Activated naive CD8-positive, alpha-beta T cell treated with anti-CD3 and anti-CD28 coated beads, Interleukin-2, amount 10 ng/mL, durations not matched to agents 7 days and 5 days (primary cell): ENCODE measurements at regions not wholly inside any gene's neighbourhood (a gene's known extent, or its start where the extent isn't known, plus 50 kb on each side); places are given as distances from the start of the nearest gene placed in this dataset.
"Not testable (repeated sequence)": the region's sequence is repeated elsewhere in the genome, so short reads cannot be mapped to it uniquely, and the experiment has no call there.

ENCODE experiments used
- ATAC-seq: fragments of 150-1000 bp; cut with Tn5 transposase; one replicate; pipeline ENCODE4 v1.10.0; 2021; ENCODE audit warnings: low read depth, moderate library complexity
- POLR2A ChIA-PET: fragments of 350-600 bp; sonication (Branson Sonifier 250); formaldehyde crosslinking; loops from one replicate; lab custom pipeline; 2021; ENCODE audit warnings: antibody characterized with exemption; lab: Charles Lee
- DNase-seq: peaks from one replicate; pipeline ENCODE4 v3.0.0; 2021
- H3K27ac Mint-ChIP-seq: one replicate; pipeline ENCODE4 v1.8.0; 2022; ENCODE audit warnings: mild to moderate bottlenecking, mixed read lengths
- H3K27me3 Mint-ChIP-seq: one replicate; pipeline ENCODE4 v1.8.0; 2022; ENCODE audit warnings: mild to moderate bottlenecking, moderate library complexity, mixed read lengths
- H3K36me3 Mint-ChIP-seq: one replicate; pipeline ENCODE4 v1.8.0; 2021; ENCODE audit warnings: mild to moderate bottlenecking, mixed read lengths
- H3K4me1 Mint-ChIP-seq: one replicate; pipeline ENCODE4 v1.8.0; 2021; ENCODE audit warnings: mixed read lengths
- H3K4me3 Mint-ChIP-seq: one replicate; pipeline ENCODE4 v1.8.0; 2022; ENCODE audit warnings: mild to moderate bottlenecking, moderate library complexity, mixed read lengths
- H3K9me3 Mint-ChIP-seq: one replicate; pipeline ENCODE4 v1.8.0; 2021; ENCODE audit warnings: mixed read lengths

GRCh38 chr3:75285531-75286148, 378.5 kb upstream of the FRG2C start:
- DNase-seq, H3K4me3 Mint-ChIP-seq, H3K27me3 Mint-ChIP-seq, H3K36me3 Mint-ChIP-seq, ATAC-seq, H3K4me1 Mint-ChIP-seq, H3K9me3 Mint-ChIP-seq, H3K27ac Mint-ChIP-seq, POLR2A ChIA-PET: not testable (repeated sequence)

- ATAC-seq, H3K9me3 Mint-ChIP-seq, H3K27me3 Mint-ChIP-seq, H3K4me3 Mint-ChIP-seq, POLR2A ChIA-PET, DNase-seq, H3K4me1 Mint-ChIP-seq, H3K36me3 Mint-ChIP-seq, H3K27ac Mint-ChIP-seq: not testable (repeated sequence)
These were observed 375.1 kb upstream of the FRG2C start for GRCh38 chr3:75288972-75289574.

- DNase-seq: no peak
- Mint-ChIP-seq H3K4me3 (no peak overlapping the region), H3K9me3 (no peaks in the 10 kb centered on the region), H3K27me3 (peaks cover 2% of the 10 kb centered on the region), H3K4me1 (no peaks in the 10 kb centered on the region), H3K36me3 (no peaks in the 10 kb centered on the region), H3K27ac (no peak overlapping the region)
- POLR2A ChIA-PET: no interaction called here
- ATAC-seq: no peak
These were observed 370.0 kb upstream of the FRG2C start for GRCh38 chr3:75294124-75294523.

GRCh38 chr3:75295013-75295412, 369.1 kb upstream of the FRG2C start:
- H3K9me3 Mint-ChIP-seq: no peaks in the 10 kb centered on the region
- no peak overlapping the region for H3K4me3 Mint-ChIP-seq
- ATAC-seq (no peak), DNase-seq (no peak)
- no peak overlapping the region for H3K27ac Mint-ChIP-seq
- POLR2A ChIA-PET: no interaction called here
- H3K36me3 Mint-ChIP-seq: no peaks in the 10 kb centered on the region
- H3K27me3 Mint-ChIP-seq: peaks cover 2% of the 10 kb centered on the region
- H3K4me1 Mint-ChIP-seq: no peaks in the 10 kb centered on the region

- no peak overlapping the region for H3K4me3 Mint-ChIP-seq
- ATAC-seq (no peak), DNase-seq (no peak)
- POLR2A ChIA-PET: no interaction called here
- H3K27me3 Mint-ChIP-seq: peaks cover 2% of the 10 kb centered on the region
- no peak overlapping the region for H3K27ac Mint-ChIP-seq
- no peaks in the 10 kb centered on the region for H3K36me3 Mint-ChIP-seq
- H3K4me1 Mint-ChIP-seq: no peaks in the 10 kb centered on the region
- no peaks in the 10 kb centered on the region for H3K9me3 Mint-ChIP-seq
These were observed 367.3 kb upstream of the FRG2C start for GRCh38 chr3:75296858-75297257.

- no peak for DNase-seq
- H3K4me1 Mint-ChIP-seq: no peaks in the 10 kb centered on the region
- ATAC-seq: no peak
- no peak overlapping the region for H3K4me3 Mint-ChIP-seq
- H3K36me3 Mint-ChIP-seq: no peaks in the 10 kb centered on the region
- peaks cover 2% of the 10 kb centered on the region for H3K27me3 Mint-ChIP-seq
- POLR2A ChIA-PET: no interaction called here
- H3K9me3 Mint-ChIP-seq: no peaks in the 10 kb centered on the region
- no peak overlapping the region for H3K27ac Mint-ChIP-seq
These were observed 363.5 kb upstream of the FRG2C start for GRCh38 chr3:75300606-75301005.

- H3K4me3 Mint-ChIP-seq, H3K27ac Mint-ChIP-seq, H3K27me3 Mint-ChIP-seq, H3K4me1 Mint-ChIP-seq, H3K36me3 Mint-ChIP-seq, POLR2A ChIA-PET, DNase-seq, ATAC-seq, H3K9me3 Mint-ChIP-seq: not testable (repeated sequence)
These were observed 363.1 kb upstream of the FRG2C start for GRCh38 chr3:75301050-75301449.

GRCh38 chr3:75303741-75304140, 360.4 kb upstream of the FRG2C start:
- Mint-ChIP-seq H3K9me3 (no peaks in the 10 kb centered on the region), H3K36me3 (no peaks in the 10 kb centered on the region), H3K4me1 (no peaks in the 10 kb centered on the region), H3K27me3 (peaks cover 2% of the 10 kb centered on the region), H3K4me3 (no peak overlapping the region), H3K27ac (no peak overlapping the region)
- DNase-seq: no peak
- POLR2A ChIA-PET: no interaction called here
- no peak for ATAC-seq

GRCh38 chr3:75305901-75306300, 358.2 kb upstream of the FRG2C start:
- Mint-ChIP-seq H3K27ac (no peak overlapping the region), H3K4me1 (no peaks in the 10 kb centered on the region), H3K27me3 (peaks cover 2% of the 10 kb centered on the region), H3K9me3 (no peaks in the 10 kb centered on the region), H3K4me3 (no peak overlapping the region), H3K36me3 (no peaks in the 10 kb centered on the region)
- POLR2A ChIA-PET: no interaction called here
- ATAC-seq (no peak), DNase-seq (no peak)

- H3K27me3 Mint-ChIP-seq, POLR2A ChIA-PET, H3K4me1 Mint-ChIP-seq: not testable (repeated sequence)
These were observed 352.8 kb upstream of the FRG2C start for GRCh38 chr3:75311306-75311705.

GRCh38 chr3:75312469-75312868, 351.7 kb upstream of the FRG2C start:
- H3K27ac Mint-ChIP-seq, H3K27me3 Mint-ChIP-seq, DNase-seq, H3K36me3 Mint-ChIP-seq, H3K4me1 Mint-ChIP-seq, POLR2A ChIA-PET, H3K4me3 Mint-ChIP-seq, H3K9me3 Mint-ChIP-seq, ATAC-seq: not testable (repeated sequence)

More at GRCh38 chr3:75311306-75311705, 352.8 kb upstream of the FRG2C start:
- H3K9me3 Mint-ChIP-seq, H3K4me3 Mint-ChIP-seq, H3K27ac Mint-ChIP-seq, DNase-seq, H3K36me3 Mint-ChIP-seq, ATAC-seq: not testable (repeated sequence)

GRCh38 chr3:75319776-75320175, 344.4 kb upstream of the FRG2C start:
- H3K9me3 Mint-ChIP-seq, ATAC-seq, H3K4me1 Mint-ChIP-seq, H3K36me3 Mint-ChIP-seq, H3K27me3 Mint-ChIP-seq, DNase-seq, POLR2A ChIA-PET, H3K27ac Mint-ChIP-seq, H3K4me3 Mint-ChIP-seq: not testable (repeated sequence)

- no peak overlapping the region for H3K27ac Mint-ChIP-seq
- H3K36me3 Mint-ChIP-seq: no peaks in the 10 kb centered on the region
- H3K9me3 Mint-ChIP-seq: no peaks in the 10 kb centered on the region
- POLR2A ChIA-PET: no interaction called here
- no peak overlapping the region for H3K4me3 Mint-ChIP-seq
- ATAC-seq: no peak
- DNase-seq: no peak
- H3K27me3 Mint-ChIP-seq: peaks cover 5% of the 10 kb centered on the region
- no peaks in the 10 kb centered on the region for H3K4me1 Mint-ChIP-seq
These were observed 343.8 kb upstream of the FRG2C start for GRCh38 chr3:75320369-75320768.

- ATAC-seq (no peak), DNase-seq (no peak)
- no peak overlapping the region for H3K4me3 Mint-ChIP-seq
- H3K36me3 Mint-ChIP-seq: no peaks in the 10 kb centered on the region
- H3K9me3 Mint-ChIP-seq: no peaks in the 10 kb centered on the region
- peaks cover 5% of the 10 kb centered on the region for H3K27me3 Mint-ChIP-seq
- POLR2A ChIA-PET: no interaction called here
- no peak overlapping the region for H3K27ac Mint-ChIP-seq
- H3K4me1 Mint-ChIP-seq: no peaks in the 10 kb centered on the region
These were observed 343.1 kb upstream of the FRG2C start for GRCh38 chr3:75321060-75321459.
